Liver (tissue), 8 donors: ENCODE measurements at regions not wholly inside any gene's neighbourhood (a gene's known extent, or its start where the extent isn't known, plus 50 kb on each side); places are given as distances from the start of the nearest gene placed in this dataset.
A peak's percentile ranks its signal among the peaks of the same experiment; 100 is the strongest.

Experiments used
- DNase-seq: peaks from one replicate; pipeline ENCODE4 v3.0.0-alpha.2; 2017; ENCODE audit warnings: low spot score
- H3K27ac ChIP-seq, 2 donors: one replicate each; pipeline ENCODE4 v1.7.0; 2013; ENCODE audit warnings: inconsistent platforms in 2 of 2, low read length in 2 of 2, control low read depth in 1 of 2, low read depth in 1 of 2, mild to moderate bottlenecking in 1 of 2
- H3K27me3 ChIP-seq, 4 donors: one replicate each; pipeline versions ENCODE4 v1.6.1 to v1.7.0; 2013; ENCODE audit warnings: low read length in 3 of 4, inconsistent platforms in 1 of 4, mild to moderate bottlenecking in 1 of 4, moderate library complexity in 1 of 4; ENCODE audit not compliant: control insufficient read depth in 4 of 4, insufficient read depth in 4 of 4
- H3K36me3 ChIP-seq, 4 donors: one replicate each; pipeline versions ENCODE4 v1.6.1 to v1.7.0; 2013; ENCODE audit warnings: low read length in 3 of 4, mild to moderate bottlenecking in 3 of 4, low read depth in 1 of 4, moderate library complexity in 1 of 4; ENCODE audit not compliant: control insufficient read depth in 4 of 4, insufficient read depth in 3 of 4
- H3K4me1 ChIP-seq, 4 donors: one replicate each; pipeline versions ENCODE4 v1.6.1 to v1.7.0; 2013; ENCODE audit warnings: low read length in 3 of 4, mild to moderate bottlenecking in 3 of 4, moderate library complexity in 1 of 4; ENCODE audit not compliant: control insufficient read depth in 4 of 4, insufficient read depth in 4 of 4
- H3K4me3 ChIP-seq, 3 donors: one replicate each; pipeline versions ENCODE4 v1.6.1 to v1.7.0; 2013; ENCODE audit warnings: low read length in 3 of 3, control low read depth in 1 of 3, low read depth in 1 of 3, mild to moderate bottlenecking in 1 of 3
- H3K9ac ChIP-seq, 2 donors: one replicate each; pipeline ENCODE4 v1.7.0; 2013; ENCODE audit warnings: low read length in 2 of 2, mild to moderate bottlenecking in 2 of 2, moderate library complexity in 2 of 2, control low read depth in 1 of 2, low read depth in 1 of 2
- H3K9me3 ChIP-seq, 4 donors: one replicate each; pipeline versions ENCODE4 v1.6.1 to v1.7.0; 2013; ENCODE audit warnings: low read length in 3 of 4; ENCODE audit not compliant: control insufficient read depth in 4 of 4
- EGR1 ChIP-seq, 2 donors: IDR thresholded peaks; 2 replicates each; pipeline ENCODE4 v1.6.1; 2016 to 2018; ENCODE audit warnings: antibody characterized with exemption in 2 of 2, low read depth in 2 of 2
- FOXA1 ChIP-seq: IDR thresholded peaks from 2 replicates; pipeline ENCODE4 v1.6.1; 2016; ENCODE audit warnings: antibody characterized with exemption
- FOXA2 ChIP-seq: IDR thresholded peaks from 2 replicates; pipeline ENCODE4 v1.6.1; 2016; ENCODE audit warnings: antibody characterized with exemption
- GABPA ChIP-seq, 2 donors: IDR thresholded peaks in 1 of 2; conservative IDR thresholded peaks in 1 of 2; 2 replicates each; pipeline ENCODE4 v1.6.1; 2016; ENCODE audit warnings: antibody characterized with exemption in 2 of 2, mild to moderate bottlenecking in 1 of 2, moderate library complexity in 1 of 2
- HNF4A ChIP-seq, 2 donors: conservative IDR thresholded peaks; 2 replicates each; pipeline ENCODE4 v1.6.1; 2016; ENCODE audit warnings: antibody characterized with exemption in 2 of 2, mild to moderate bottlenecking in 2 of 2
- HNF4G ChIP-seq: IDR thresholded peaks from 2 replicates; pipeline ENCODE4 v1.6.1; 2016; ENCODE audit warnings: antibody characterized with exemption
- JUND ChIP-seq, 2 donors: IDR thresholded peaks; 2 replicates each; pipeline ENCODE4 v1.6.1; 2016; ENCODE audit warnings: antibody characterized with exemption in 2 of 2
- NR2F2 ChIP-seq: IDR thresholded peaks from 2 replicates; pipeline ENCODE4 v1.6.1; 2016; ENCODE audit warnings: antibody characterized with exemption
- REST ChIP-seq: IDR thresholded peaks from 2 replicates; pipeline ENCODE4 v1.6.1; 2016; ENCODE audit warnings: antibody characterized with exemption, mild to moderate bottlenecking
- TAF1 ChIP-seq: conservative IDR thresholded peaks from 2 replicates; pipeline ENCODE4 v1.6.1; 2016; ENCODE audit warnings: antibody characterized with exemption, mild to moderate bottlenecking
- YY1 ChIP-seq: IDR thresholded peaks from 2 replicates; pipeline ENCODE4 v1.6.1; 2016; ENCODE audit warnings: antibody characterized with exemption, mild to moderate bottlenecking
- WGBS: extraction: QIAGEN DNeasy Blood & Tissue Kit; methylation state at CpG from one replicate; pipeline ENCODE4 v1.1.7; 2013; 5-methylcytosine and 5-hydroxymethylcytosine counted together
- TF ChIP-seq, protein P1 (sequence below): IDR thresholded peaks from 2 replicates; pipeline ENCODE4 v1.6.1; 2016; ENCODE audit warnings: antibody characterized with exemption
- TF ChIP-seq, protein P2 (sequence below): IDR thresholded peaks from 2 replicates; pipeline ENCODE4 v1.6.1; 2016; ENCODE audit warnings: antibody characterized with exemption
- TF ChIP-seq, protein P3 (sequence below): fragments of 150-350 bp; IDR thresholded peaks from 2 replicates; pipeline ENCODE4 v1.5.1; 2017; ENCODE audit warnings: improper control_type of control experiment, low read depth, low read length; ENCODE audit not compliant: missing input control
- donor health status: healthy.
- donor health status: healthy.
- donor health status: healthy.
- donor health status: healthy.
- donor health status: healthy.

GRCh38 chr18:30763902-30764350 lies 278.6 kb downstream of the DSC3 start:
- H3K36me3 ChIP-seq, result no peaks in the 10 kb centered on the region
- no peaks in the 10 kb centered on the region for H3K9me3 ChIP-seq
- no peaks in the 10 kb centered on the region for H3K4me1 ChIP-seq
- TF ChIP-seq FOXA2 (no peak), NR2F2 (no peak), YY1 (no peak), JUND (IDR thresholded peaks at IDR 0.05) (no peak)
- no peak overlapping the region for H3K27ac ChIP-seq
- no peak overlapping the region for H3K9ac ChIP-seq
- DNase-seq, result no peak
- WGBS, result 16% methylated on average over 3 of the region's 3 CpGs
- H3K27me3 ChIP-seq, result no peaks in the 10 kb centered on the region
- no peak overlapping the region for H3K4me3 ChIP-seq

GRCh38 chr18:30754846-30755245 lies 287.7 kb downstream of the DSC3 start:
- no peak overlapping the region for H3K9ac ChIP-seq
- no peak overlapping the region for H3K27ac ChIP-seq
- no peaks in the 10 kb centered on the region for H3K36me3 ChIP-seq
- H3K4me3 ChIP-seq, result no peak overlapping the region
- H3K27me3 ChIP-seq, result no peaks in the 10 kb centered on the region
- no peak for DNase-seq
- H3K4me1 ChIP-seq, result no peaks in the 10 kb centered on the region
- TF ChIP-seq FOXA1, result no peak
- no peak for TF ChIP-seq TAF1
- TF ChIP-seq REST, result peak; percentile 44
- peaks cover 0 to 3% (median 0%) of the 10 kb centered on the region in 4 donors for H3K9me3 ChIP-seq

GRCh38 chr18:30748541-30748940 lies 294.0 kb downstream of the DSC3 start:
- Histone ChIP-seq H3K4me3 (no peak overlapping the region), H3K27ac (no peak overlapping the region), H3K36me3 (no peaks in the 10 kb centered on the region), H3K9me3 (peaks cover 0 to 3% (median 0%) of the 10 kb centered on the region in 4 donors), H3K4me1 (no peaks in the 10 kb centered on the region), H3K9ac (no peak overlapping the region), H3K27me3 (no peaks in the 10 kb centered on the region)
- no peak for DNase-seq
- no peak for TF ChIP-seq HNF4G
- WGBS, result 40% methylated on average over 5 of the region's 5 CpGs

DNA sequence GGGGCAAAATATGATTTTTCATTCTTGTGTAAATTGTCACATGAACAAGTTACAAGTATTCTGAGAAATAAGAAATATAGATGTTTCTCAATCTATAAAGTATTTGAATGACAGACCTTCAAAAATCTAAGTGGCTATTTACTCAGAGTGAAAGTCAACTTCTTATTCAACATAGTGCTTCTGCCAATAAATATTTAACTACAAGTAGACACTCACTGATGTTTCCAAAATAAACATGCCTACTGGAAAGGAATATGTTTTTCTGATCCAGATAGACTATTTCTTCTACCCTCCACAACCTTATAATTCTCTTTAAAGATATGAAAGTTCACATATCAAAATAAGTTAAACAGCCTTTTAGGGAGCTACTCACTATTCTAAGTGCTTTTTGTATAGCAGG lies 296.3 kb downstream of the DSC3 start:
- TF ChIP-seq GABPA (IDR thresholded peaks at IDR 0.05 in 1 of 2, conservative IDR thresholded peaks at IDR 0.05 in 1 of 2) (no peak), HNF4A (conservative IDR thresholded peaks at IDR 0.05) (no peak), EGR1 (IDR thresholded peaks at IDR 0.05; ENCODE audit: low read depth in 2 of 2) (no peak), YY1 (no peak), REST (no peak), JUND (IDR thresholded peaks at IDR 0.05) (no peak), FOXA1 (no peak), HNF4G (no peak), FOXA2 (no peak)
- TF ChIP-seq, protein P1, sequence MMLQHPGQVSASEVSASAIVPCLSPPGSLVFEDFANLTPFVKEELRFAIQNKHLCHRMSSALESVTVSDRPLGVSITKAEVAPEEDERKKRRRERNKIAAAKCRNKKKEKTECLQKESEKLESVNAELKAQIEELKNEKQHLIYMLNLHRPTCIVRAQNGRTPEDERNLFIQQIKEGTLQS, result no peak
- TF ChIP-seq, protein P2, sequence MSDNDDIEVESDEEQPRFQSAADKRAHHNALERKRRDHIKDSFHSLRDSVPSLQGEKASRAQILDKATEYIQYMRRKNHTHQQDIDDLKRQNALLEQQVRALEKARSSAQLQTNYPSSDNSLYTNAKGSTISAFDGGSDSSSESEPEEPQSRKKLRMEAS, result no peak
- TF ChIP-seq, protein P3, sequence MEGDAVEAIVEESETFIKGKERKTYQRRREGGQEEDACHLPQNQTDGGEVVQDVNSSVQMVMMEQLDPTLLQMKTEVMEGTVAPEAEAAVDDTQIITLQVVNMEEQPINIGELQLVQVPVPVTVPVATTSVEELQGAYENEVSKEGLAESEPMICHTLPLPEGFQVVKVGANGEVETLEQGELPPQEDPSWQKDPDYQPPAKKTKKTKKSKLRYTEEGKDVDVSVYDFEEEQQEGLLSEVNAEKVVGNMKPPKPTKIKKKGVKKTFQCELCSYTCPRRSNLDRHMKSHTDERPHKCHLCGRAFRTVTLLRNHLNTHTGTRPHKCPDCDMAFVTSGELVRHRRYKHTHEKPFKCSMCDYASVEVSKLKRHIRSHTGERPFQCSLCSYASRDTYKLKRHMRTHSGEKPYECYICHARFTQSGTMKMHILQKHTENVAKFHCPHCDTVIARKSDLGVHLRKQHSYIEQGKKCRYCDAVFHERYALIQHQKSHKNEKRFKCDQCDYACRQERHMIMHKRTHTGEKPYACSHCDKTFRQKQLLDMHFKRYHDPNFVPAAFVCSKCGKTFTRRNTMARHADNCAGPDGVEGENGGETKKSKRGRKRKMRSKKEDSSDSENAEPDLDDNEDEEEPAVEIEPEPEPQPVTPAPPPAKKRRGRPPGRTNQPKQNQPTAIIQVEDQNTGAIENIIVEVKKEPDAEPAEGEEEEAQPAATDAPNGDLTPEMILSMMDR, result no peak
- DNase-seq, result no peak

More for the DNA sequence above, 296.3 kb downstream of the DSC3 start:
- H3K9ac ChIP-seq, result no peak overlapping the region
- H3K4me1 ChIP-seq, result no peaks in the 10 kb centered on the region
- H3K27me3 ChIP-seq, result no peaks in the 10 kb centered on the region
- H3K27ac ChIP-seq, result no peak overlapping the region
- no peaks in the 10 kb centered on the region for H3K36me3 ChIP-seq
- H3K9me3 ChIP-seq, result no peaks in the 10 kb centered on the region
- no peak overlapping the region for H3K4me3 ChIP-seq
